IPS-NIHi11 (cell line): ENCODE measurements at regions not wholly inside any gene's neighbourhood (a gene's known extent, or its start where the extent isn't known, plus 50 kb on each side); places are given as distances from the start of the nearest gene placed in this dataset.
"Not testable (repeated sequence)": the region's sequence is repeated elsewhere in the genome, so short reads cannot be mapped to it uniquely, and the experiment has no call there.

Experiments
- DNase-seq: peaks from one replicate; pipeline ENCODE4 v3.0.0; 2012; ENCODE audit warnings: mixed read lengths, low spot score

DNA sequence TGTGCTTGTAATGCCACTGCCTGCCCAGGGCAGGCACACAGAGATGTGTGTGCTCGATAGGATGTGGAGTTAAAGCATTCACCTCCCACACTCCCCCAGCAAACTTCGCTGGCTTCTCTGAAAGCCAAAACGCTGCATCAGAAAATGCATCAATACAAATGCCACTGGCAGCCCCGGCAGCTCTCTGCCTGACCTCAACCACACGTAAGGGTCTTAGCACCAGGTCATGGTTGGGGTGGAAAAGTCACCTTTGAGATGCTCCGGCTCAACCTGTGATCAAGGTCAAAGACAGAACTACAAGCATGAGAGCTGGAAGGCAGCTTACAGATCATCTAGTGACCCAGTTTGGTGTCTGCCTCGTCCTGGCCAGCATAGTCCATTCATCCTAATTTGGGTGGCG is 114.4 kb upstream of the NANOS1 start:
- no peak for DNase-seq

DNA sequence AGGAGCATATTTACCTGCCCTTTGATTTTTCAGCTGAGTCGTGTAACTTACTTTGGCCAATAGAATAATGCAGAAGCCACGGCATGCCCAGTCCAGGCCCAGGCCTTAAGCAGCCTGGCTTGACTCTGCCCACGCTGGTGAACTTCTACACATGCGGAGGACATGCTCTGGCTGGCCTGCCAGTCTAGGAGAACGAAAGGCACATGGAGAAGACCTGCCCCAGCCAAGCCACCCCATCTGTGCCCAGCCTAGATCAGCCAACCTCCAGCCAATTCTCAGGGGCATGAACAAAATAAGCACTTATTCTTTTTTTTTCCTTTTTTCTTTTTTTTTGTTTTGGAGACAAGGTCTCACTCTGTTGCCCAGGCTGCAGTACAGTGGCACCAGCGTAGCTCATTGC is 112.7 kb upstream of the NANOS1 start:
- DNase-seq, result no peak

DNA sequence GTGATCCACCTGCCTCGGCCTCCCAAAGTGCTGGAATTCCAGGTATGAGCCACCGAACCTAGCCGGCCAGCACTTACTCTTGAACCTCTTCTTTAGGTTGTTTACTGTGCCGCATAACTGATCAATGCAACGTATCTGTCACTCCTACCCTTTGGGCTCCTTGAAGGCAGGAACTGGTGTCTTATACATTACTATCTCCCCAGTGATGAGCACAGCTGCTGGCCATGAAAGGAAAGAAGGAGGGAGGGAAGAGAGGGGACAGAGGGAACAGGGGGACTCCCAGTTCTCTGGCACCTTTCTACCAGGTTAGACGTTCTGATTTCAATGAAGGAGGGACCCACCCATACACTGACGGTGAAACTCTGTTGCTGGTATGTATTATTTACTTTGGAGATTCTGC is 111.8 kb upstream of the NANOS1 start:
- no peak for DNase-seq

DNA sequence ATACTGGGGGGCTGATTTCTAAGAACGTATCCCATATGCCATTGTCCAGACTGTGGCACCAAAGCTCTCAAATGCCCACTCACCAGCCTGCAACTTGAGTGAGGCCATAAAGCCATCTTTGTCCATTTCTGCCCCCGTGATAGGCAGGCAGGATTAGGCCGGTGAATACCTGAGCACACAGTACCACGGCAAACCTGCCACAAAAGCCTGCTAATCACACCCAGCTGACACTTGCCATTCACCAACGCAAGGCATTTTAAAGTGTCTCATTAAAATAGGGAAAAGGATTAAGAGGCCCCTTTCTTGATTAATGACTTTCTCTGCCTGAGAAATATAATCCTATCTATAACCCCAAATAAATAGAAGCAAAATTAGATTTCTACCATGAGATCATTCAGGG is 111.4 kb upstream of the NANOS1 start:
- DNase-seq, result no peak

DNA sequence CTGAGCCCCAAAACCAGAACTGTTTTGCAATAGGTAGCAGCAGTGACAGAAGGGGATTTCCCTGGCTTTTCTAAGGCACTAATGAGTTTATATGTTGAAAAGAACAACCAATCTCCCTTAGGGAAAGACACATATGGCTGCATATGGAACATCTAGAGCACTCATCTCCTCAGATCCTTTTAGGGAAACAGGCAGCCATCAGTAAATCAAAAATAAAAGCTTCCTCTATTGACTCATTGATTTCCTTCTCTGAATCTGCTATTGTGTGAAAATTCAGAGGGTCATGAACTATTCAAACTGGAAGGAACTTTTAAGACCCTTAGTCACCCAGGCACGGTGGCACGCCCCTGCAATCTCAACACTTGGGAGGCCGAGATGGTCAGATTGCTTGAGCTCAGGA is 110.9 kb upstream of the NANOS1 start:
- DNase-seq, result no peak

DNA sequence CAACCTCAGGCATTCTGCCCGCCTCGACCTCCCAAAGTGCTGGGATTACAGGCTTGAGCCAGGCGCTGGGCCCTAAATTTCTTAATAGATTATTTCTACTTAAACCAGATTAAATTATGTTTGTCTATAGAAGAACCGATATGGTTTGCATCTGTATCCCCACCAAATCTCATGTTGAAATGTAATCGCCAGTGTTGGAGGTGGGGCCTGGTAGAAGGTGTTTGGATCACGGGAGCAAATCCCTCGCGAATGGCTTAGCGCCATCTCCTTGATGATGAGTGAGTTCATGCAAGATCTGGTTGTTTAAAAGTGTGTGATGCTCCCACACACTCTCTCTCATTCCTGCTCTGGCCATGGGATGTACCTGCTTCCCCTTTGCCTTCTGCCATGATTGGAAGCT is 109.3 kb upstream of the NANOS1 start:
- no peak for DNase-seq

DNA sequence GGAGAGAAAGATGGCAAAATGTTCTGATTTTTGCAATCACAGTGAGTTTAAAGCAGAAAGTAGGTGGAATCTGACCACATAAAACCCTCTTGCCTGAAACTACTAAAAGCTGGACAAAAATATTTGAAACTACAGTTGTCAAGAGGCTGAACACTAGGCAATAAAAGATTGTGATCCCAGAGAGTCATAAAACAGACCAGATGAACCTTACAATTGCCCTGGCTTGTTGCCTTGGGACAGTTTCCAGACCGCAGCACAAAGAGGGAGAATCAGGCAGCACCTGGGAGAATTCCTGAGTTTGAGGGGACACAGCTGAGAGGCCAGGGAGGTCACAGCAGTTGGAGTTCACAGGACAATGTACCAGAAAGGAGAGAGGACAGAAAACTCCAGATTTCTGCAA is 107.3 kb upstream of the NANOS1 start:
- no peak for DNase-seq

DNA sequence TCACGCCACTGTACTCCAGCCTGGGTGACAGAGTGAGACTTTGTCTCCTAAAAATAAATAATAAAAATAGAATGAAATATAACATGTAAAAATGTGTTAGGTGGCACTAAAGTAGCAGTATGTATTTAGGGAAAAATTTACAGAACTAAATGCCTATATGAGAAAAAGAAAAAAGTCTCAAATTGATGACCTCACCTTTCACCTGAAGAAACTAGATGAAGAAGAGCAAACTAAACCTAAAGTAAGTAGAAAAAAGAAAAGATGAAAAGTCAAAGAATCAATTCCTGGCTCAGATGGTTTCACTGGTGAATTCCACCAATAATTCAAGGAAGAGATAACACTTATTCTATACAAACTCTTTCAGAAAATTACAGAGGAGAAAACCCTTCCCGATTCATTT is 106.5 kb upstream of the NANOS1 start:
- no peak for DNase-seq

DNA sequence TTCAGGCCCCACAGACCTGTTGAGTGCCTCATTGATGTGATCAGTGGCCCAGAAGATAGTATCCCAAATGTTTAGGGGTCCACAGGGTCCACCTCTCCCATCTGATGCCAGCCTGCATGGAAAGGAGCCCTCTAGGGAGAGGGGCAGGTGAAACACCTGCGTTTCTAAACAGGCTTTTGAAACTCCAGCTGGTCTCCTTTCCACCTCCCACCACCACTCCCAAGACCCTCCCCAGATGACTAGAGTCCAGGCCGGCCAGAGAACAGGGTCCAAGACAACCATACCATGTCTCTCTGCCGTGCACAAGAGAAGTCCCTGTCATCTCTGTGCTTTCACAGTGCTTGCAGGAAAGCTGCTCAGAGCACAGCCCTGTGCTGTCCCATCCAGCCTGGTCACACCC is 105.0 kb upstream of the NANOS1 start:
- DNase-seq, result no peak

DNA sequence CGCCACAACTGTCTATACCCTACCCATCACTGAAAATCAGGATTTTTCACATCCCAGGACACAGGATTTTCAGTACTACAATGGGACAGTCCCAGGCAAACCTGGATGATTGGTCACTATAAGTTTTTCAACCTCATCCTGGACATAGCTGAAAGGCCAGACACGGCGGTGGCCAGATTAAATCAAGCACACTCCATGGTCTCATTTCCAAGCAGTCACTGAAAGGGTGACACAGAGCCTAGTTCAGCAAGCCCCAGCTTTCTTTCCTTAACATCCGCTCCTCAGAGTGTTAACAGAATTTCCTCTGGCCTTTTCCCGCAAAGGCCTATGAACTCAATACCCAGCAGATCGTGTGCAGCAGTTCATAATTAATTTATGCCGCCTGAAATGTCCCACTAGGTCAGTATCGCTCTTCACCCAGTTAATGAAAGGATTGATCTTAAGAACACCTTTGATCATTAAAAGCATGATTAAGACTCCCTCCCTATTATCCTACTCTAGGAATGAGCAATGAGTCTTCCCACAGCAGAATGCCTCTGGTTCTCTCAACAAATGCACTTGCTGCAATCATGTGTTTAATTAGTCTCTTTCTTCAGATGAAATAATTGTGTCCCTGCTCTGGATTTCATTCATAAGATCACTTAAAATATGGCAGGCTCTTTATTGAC is 104.0 kb upstream of the NANOS1 start:
- no peak for DNase-seq

DNA sequence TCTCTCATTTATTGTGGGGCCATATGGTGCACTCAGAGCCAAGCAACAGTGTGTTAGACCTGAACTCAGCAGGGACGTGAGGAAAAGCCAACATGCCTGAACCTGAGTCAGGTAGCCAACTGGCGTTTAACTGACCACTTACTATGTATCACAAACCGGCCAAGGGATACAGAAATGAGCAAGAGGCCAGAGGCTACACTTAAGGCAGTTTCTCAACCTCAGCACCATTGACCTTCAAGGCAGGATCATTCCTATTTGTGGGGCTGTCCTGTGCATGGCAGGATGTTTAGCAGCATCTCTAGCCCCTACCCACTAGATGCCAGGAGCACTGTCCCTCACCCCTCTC is 103.5 kb upstream of the NANOS1 start:
- DNase-seq, result no peak

DNA sequence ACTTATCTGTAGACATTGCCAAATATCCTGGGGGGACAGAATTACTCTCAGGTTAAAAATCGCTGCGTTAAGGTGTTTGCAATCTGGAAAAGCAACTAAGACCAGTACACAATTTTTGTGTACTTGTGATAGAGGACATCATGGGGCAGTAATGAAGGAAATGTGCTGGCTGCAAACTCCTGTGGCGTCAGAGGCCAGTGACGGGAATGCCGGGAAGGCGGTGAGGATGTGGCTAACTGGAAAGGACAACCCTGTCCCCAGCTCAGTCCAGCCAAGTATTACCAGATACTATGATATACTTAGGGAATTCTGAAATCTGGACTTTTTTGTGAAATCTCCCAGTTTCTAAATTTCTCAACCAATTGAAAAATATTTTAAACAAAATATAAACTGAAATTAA is 103.1 kb upstream of the NANOS1 start:
- DNase-seq, result no peak

DNA sequence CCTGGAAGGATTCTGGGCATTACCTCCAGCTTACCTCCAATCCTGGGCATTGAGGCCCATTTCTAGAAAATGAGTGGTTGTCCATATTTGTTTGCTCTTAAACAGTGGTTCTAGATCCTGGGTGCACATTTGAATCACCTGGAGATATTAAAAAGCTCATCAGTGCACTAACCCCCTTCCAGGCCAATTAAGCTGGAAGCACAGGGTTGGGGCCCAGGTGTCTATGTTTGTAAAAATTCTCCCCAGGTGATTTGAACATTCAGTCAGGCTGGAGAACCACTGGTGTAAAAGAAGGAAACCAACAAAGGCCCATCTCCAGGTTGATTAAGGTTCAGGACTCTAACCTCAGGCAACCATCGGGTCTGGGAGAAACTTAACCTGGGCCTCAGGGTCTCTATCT is 102.6 kb upstream of the NANOS1 start:
- DNase-seq, result no peak

DNA sequence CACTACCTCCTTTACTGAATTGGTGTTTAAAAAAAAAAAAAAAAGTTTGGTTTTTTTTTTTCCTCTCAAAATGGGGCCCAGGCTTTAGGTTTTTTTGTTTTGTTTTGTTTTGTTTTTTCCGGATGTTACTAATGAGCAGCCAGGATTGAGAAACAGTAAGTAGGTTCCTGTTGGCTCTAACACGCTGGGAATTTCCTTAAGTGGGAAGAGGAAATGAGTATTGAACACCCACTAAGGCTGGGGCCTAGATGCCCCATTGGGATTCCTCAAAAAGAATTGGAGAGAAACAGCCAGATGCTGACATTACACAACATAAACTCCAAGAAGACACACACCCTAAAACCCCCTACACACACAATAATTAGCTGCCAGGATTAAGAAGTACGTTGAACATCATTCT is 102.2 kb upstream of the NANOS1 start:
- DNase-seq, result no peak

DNA sequence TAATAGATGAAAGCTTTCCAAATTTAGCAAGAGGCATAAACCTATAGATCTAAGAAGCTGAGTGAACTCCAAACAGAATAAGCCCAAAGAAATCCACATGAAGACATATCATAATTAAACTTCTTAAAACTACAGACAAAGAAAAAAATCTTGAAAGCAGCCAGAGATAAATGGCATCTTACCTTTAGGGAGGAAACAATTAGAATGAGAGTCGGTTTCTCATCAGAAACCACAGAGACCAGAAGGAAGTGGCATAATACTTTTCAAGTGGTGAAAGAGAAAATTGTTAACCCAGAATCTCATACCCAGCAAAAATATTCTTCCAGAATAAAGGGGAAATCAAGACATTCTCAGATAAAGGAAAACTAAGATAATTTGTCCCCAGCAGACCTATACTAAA is 98.9 kb upstream of the NANOS1 start:
- no peak for DNase-seq

DNA sequence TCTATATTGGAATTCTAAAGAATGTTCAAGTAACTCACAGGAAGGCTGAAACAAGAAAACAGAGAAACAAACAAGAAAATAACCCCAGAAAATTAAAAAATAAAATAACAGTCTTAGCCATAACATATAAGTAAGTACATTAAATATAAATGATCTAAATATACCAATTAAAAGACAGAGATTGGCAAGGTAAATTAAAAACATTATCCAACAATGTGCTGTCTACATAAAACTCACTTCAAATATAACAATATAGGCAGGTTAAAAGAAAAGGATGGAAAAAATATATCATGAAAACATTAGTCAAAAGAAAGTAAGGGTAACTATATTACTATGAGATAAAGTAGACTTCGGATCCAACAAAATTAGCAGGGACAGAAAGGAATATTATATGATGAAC is 98.1 kb upstream of the NANOS1 start:
- no peak for DNase-seq

DNA sequence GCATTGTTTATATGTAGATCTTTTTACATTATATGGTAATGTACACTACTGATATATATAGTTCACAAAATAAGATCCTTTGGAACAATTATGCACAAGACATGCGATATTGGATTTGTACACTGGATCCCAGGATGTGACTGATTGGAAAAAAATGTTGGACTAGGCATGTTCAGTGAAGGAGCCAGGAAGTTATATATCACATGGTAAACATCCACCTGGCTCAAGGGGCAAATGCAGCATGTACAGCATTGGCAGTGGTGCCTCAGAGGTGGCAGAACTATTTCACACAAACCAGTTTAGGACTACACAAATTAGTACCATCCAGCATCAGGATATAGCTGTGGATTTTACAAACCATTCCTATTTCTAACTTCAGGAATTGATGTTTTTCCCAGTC is 97.4 kb upstream of the NANOS1 start:
- DNase-seq, result not testable (repeated sequence)

DNA sequence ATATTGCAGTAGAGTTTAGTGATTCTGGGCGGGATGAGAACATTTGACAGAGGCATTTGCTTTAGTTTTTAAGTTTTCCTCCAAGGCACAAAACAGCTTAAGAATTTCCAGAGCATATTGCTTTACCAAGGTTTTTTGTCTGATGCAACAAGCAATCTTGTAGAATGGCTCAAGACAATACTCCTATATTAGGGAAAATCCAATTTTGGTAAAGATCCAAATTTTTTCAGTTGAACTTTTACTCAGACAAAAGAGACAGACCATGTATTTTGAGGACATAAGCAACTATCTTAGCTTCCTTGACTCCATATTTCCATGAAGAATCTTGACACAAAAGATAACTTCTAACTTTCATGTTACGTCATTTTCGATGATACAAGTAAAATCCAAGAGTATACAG is 92.3 kb upstream of the NANOS1 start:
- DNase-seq, result no peak

DNA sequence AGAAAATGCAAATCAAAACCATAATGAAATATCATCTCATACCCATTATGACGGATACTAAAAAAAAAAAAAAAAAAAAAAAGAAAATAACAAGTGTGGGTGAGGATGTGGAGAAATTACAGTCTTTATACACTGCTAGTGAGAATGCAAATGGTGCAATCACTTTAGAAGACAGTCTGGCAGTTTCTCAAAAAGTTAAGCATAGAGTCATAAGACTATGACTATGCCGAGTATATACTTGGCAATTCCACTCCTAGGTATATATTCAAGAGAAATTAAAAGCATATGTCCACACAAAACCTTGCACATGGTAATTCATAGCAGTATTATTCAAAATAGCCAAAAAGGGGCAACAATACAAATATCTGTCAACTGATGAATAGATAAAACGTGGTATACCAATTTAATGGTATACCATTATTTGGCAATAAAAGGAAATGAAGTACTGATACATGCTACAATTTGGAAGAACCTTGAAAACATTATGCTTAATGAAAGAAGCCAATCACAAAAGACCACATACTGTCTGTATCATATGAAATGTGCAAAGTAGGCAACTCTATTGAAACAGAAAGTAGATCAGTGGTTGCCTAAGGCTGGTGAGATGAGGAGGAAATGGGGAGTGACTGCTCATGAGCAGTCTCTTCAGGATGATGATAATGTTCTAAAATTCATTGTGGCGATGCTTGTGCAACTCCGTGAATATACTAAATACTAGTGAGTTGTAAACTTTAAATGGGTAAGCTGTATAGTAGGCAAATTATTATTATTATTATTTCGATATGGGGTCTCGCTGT is 90.1 kb upstream of the NANOS1 start:
- no peak for DNase-seq

DNA sequence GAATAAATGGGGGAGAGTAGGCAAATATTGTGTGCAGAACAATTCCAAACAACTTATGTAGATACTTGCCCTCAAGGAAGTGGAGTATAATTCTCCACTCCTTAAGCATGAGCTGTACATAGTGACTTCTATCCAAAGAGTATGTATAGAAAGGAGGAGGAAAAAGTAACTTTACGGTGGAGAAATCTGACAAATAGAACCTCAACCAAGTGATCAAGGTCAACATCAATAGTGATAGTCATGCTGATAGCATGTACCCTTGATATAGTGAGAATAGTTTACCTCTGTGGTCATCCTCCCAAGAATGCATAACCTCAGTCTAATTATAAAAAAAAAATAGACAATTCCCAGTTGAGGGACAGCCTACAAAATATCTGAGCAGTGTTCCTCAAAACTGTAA is 89.1 kb upstream of the NANOS1 start:
- no peak for DNase-seq

DNA sequence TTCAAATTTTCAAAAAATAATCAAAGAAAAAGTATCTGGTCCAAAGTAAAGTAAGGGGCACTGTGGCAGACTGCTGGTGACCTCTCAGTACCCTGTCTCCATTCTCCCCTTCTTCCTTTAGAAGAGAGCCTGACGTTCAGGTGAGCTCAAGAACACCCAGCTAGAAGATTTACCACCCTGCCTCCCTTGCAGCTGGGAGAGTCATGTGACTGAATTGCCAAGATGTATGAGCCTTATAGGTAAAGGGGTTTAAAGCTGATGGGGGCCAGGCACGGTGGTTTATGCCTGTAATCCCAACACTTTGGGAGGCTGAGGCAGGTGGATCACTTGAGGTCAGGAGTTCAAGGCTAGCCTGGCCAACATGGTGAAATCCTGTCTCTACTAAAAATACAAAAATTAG is 86.3 kb upstream of the NANOS1 start:
- DNase-seq, result no peak

DNA sequence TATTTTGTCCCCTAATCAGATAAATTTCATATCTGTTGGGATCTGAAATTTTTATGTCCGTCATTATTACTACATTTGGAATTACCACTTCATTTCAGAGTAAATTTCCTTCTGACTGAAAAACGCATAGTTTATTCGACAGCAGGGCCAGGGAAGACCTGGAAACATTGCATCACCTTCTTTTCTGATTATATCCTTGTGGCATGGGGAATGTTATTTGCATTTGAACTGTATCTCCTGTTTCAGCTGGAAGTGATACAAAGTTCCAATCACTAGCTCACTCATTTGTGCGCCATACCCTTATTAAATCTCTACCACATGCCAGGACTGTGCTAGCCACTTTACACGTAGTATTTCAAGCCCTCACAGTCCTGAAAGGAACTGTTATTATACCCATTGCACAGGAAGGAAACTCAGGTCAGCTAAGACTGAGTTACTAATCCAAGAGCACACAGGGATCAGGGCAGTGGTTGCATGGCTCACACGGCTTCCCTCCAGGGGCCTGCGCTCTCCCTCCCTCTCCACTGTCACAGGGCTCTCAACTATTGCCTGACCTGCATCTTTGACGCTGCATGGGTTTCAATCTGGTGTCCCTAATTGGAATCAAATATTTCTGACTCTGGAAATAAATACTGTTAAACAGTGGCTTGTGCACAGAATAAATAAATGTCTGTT is 84.4 kb upstream of the NANOS1 start:
- no peak for DNase-seq

DNA sequence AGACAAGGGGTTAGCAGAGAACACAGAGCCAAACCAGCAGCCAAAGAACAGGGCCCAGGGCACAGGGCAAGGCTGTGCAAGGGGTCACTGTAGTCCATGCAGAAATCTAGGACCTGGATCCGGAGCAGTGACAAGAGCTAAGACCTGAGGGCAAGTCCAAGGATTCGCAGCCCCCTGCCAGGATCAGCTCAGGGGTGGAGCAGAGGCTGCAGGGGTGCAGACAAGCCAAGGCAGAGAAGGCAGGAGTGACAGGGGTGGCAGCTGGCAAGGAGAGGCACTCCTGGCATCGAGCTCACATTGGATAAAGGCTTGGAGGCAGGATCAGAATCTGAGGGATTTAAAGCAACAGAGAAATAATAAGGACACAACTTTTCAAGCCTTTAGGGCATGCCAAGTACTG is 80.7 kb upstream of the NANOS1 start:
- DNase-seq, result no peak
